ENCODE measurements at regions not wholly inside any gene's neighbourhood (a gene's known extent, or its start where the extent isn't known, plus 50 kb on each side); places are given as distances from the start of the nearest gene placed in this dataset.
A peak's percentile ranks its signal among the peaks of the same experiment; 100 is the strongest.

DNA sequence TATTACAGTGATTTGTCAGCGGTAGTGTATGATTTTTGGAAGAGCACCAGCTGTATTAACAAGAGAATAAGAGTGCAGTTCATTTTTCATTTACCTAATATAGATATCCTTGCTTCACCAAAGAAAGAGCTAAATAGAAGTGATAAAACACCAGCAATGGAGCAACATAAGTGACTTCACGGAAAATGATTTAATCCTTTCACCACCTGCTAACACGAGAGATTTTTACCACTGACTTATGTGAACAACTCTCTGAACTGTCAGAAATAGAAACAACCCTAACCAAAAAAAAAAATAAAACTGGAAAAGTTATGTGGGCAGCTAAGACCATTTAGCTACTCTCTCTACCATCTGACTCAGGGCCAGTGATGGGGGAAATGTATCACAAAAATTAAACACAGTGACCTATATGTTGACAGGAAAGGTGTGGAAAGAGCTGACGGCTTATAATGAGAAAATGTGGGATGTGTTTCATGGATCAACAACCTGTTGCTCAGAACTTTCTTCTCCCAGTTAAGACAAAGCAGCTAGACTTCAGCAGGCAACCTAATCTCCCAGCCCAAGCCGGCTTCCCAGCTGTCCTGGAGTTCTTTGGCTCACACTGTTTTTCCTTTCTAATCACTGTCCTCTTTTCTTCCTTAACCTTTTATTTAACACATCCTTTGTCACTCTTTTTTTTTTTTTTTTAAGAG, 272.7 kb downstream of the SS18 start:
- Histone ChIP-seq H3K4me3 (no peak overlapping the region), H3K27ac (no peak overlapping the region)

DNA sequence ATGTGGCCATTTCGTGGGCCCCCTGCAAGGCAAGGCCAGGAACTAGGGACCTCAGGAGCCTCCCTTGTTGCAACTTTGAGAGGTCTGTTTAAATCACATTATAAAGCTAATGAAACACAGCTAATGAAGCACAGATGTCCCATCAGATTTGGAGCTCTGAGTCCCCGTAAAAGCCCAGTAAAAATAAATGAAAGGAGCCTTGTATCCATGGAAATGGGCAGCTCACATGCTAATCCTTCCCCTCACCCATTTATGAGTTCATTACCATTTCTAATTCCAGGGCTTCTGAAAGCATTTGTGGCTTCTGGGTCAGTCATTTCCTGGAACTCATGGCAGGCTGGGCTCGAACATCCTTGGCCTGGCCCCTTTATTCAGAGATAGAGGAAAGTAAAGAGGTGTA, 274.8 kb downstream of the SS18 start:
- Histone ChIP-seq H3K4me3 (no peak overlapping the region), H3K27ac (no peak overlapping the region)

DNA sequence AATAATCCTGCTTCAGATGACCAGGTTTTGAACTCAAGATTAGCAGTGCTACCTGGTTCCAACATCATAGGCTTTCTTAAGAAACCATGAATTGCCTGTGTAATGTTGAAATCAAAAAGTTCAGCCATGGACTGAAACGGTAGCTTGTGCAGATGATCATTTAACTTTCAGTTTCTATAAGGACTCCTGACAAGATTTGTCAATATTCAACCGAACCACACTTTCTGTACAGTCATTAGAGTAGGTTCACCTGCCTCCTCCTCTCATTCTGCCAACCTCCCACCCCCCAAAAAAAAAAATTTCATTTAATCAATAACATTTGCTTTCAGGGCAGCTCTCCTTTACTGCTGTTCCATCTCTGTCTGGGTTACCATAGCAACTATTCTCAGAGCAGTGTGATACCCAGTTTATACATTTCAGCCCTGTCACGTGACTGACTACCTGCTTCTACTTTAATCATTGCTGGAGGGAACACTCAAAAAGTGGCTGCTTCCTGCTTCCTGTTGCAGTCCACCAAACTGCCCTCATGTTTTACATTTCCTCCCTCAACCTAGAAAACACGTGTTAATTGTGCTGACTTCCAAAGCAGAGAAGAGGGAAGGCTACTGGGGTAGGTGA, 275.5 kb downstream of the SS18 start:
- Histone ChIP-seq H3K4me3 (no peak overlapping the region), H3K27ac (no peak overlapping the region)

- H3K27ac ChIP-seq = no peak overlapping the region
- H3K4me3 ChIP-seq = no peak overlapping the region
Measured at GRCh38 chr18:25813110-25813509, 277.3 kb downstream of the SS18 start.

DNA sequence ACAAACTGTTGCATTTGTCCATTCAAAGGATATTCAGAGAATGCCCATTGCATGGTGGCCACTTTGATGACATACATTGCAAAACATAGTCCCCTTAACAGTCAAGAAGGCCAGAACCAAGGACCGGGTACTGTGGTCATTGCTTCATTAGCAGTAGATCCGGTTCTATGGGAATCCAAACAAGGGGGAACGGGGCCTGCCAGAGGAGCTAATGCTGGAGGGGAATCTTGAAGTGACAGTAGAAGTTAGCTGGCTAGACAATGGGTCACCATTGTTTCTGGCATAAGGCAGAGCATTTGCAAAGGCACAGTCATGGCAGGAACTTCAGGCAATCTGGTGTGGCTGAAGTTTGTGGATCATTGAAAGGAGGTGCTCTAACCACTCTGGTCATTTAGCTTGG, 279.7 kb downstream of the SS18 start:
- Histone ChIP-seq H3K27ac (no peak overlapping the region), H3K4me3 (no peak overlapping the region)

DNA sequence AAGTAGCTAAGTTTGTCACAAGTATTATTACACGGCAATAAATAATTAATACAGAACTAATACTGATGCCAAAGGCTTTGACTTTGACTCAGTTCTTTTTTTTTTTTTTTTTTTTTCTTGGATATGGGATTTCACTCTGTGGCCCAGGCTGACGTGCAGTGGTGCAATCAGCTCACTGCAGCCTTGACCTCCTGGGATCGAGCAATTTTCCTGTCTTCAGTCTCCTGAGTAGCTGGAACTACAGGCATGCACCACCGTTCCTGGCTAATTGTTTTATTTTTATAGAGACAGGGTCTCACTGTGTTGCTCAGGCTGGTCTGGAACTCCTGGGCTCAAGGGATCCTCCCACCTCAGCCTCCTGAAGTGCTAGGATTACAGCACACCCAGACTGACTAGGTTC, 284.5 kb downstream of the SS18 start:
- Histone ChIP-seq H3K27ac (peak overlapping the region in 2 of 21 experiments; percentile 18 to 34), H3K4me3 (no peak overlapping the region)

DNA sequence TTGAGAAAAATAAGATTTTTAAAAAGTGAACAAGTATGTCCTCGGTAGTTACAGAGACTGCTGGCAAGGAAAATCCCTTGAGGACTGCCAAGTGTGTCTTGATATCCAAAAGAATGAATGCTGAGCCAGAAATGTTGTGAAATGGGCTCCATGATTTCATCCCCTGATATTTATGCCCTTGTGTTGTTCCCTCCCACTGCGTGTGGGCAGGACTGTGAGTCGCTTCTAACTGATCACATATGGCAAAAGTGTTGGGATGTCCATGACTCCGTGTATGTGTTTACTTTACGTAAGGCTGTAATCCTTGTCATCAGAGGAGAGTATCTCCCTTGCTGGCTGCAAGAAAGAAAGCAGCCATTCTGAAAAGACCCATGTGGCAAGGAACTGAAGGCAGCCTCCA, 285.1 kb downstream of the SS18 start:
- Histone ChIP-seq H3K4me3 (no peak overlapping the region), H3K27ac (peak overlapping the region in 2 of 21 experiments; percentile 18 to 34)

DNA sequence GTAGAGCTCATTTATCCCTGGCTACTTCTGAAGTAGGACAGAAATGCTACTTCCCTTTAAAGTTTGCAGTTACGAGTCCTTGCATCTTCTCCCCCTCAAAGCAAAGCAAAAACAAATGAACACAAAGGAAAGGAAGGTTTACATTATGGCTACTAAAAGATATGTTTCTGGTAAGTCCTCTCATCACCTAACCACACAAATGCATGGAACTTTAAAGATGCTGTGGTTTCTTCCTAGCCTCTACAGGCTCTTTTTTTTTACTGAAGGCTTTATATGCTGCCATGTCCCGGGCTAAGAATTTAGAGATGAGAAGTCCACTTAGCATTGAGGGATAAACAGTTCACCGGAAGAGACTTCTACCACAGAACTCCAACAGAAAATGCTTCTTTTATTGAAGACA, 291.2 kb downstream of the SS18 start:
- Histone ChIP-seq H3K27ac (no peak overlapping the region), H3K4me3 (no peak overlapping the region)

- Histone ChIP-seq H3K4me3 (no peak overlapping the region), H3K27ac (no peak overlapping the region)
Measured at GRCh38 chr18:25798046-25798445, 292.4 kb downstream of the SS18 start.

DNA sequence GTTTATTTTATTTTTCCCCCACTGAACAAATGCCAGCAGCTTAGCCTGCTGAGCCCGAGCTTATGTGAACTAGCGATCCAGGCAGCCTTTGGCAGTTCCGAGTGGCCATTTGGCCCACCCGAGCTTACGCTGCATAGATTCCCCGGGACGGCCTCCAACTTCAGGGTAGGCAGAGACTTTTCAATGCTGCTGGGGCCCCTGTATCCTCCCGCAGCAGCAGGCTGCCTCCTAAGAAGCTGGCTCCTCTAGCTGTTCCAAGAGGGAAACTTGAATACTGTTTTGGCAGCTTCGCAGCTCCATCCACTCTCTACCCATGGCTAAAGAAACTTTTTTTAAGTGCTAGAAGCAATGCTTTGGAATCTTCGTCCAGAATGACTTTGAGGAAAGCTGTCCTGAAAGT, 295.2 kb downstream of the SS18 start:
- H3K27ac ChIP-seq = no peak overlapping the region

DNA sequence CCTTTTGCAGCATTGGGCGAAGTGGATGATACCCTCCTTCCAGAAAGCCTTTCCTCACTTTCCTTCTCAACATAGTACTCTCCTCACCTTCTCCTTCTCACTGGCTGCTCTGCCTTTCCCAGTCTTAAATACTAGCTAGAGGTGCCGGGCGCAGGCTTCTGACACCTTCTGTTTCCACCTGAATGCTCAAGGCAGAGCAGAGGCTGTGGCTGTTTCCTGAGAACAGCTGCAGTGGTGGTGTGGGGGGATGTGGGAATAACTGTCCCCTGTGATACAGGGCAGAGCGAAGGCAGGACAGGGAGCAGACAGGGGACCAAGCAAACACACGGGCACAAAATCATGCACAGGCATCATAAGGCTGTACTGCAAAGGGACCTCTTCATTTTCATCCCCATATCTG, 303.1 kb downstream of the SS18 start:
- H3K4me3 ChIP-seq = no peak overlapping the region
- H3K27ac ChIP-seq = peak overlapping the region in 3 of 21 experiments; percentile 11 to 71 (median 51)

More for the DNA sequence above, 295.2 kb downstream of the SS18 start:
- H3K4me3 ChIP-seq = no peak overlapping the region

DNA sequence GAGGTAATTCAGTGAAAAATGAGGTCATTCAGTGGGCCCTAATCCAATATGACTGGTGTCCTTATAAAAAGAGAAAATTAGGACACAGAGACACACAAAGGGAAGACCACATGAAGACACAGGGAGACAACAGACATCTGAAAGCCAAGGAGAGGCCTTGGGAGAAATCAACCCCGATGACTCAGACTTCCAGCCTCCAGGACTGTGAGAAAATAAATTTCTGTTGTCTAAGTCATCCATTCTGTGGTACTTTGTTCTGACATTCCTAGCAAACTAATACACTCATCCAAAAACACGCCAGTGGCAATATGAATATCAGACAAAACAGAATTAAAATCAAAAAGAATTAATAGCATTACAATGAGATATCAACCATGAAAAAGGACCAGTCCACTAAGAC, 303.7 kb downstream of the SS18 start:
- Histone ChIP-seq H3K27ac (peak overlapping the region in 2 of 21 experiments; percentile 20 to 71), H3K4me3 (no peak overlapping the region)

GRCh38 chr18:25780105-25780504, 310.3 kb downstream of the SS18 start:
- Histone ChIP-seq H3K27ac (no peak overlapping the region), H3K4me3 (no peak overlapping the region)

- no peak overlapping the region for H3K4me3 ChIP-seq
- H3K27ac ChIP-seq = no peak overlapping the region
Measured at GRCh38 chr18:25771796-25772195, 318.6 kb downstream of the SS18 start.

GRCh38 chr18:25764777-25765176, 325.6 kb downstream of the SS18 start:
- Histone ChIP-seq H3K4me3 (no peak overlapping the region), H3K27ac (no peak overlapping the region)

- Histone ChIP-seq H3K27ac (no peak overlapping the region), H3K4me3 (no peak overlapping the region)
Measured at GRCh38 chr18:25759111-25759510, 331.3 kb downstream of the SS18 start.

DNA sequence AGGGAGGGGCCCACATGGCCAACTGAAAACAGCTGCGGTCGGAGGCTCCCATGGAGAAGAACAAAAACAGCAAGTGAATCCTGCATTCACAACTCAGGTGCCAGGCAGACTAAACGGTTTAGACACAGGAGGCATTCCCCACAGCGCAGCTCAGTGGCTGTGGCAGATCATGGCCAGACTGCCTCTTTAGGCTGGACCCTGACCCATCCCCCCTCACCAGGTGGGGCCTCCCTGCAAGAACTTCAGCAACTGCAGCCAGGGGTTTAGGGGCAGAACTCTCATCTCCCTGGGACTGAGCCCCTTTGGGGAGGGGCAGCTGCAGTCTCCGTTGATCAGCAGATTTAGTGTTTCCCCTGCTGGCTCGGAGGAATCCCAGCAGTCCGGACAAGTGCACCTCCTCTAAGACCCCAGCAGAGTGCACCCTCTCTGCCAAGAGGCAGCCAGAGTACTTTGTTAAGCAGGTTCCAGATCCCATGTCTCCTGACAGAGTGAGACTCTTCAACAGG, 346.7 kb downstream of the SS18 start:
- no peak overlapping the region for H3K27ac ChIP-seq
- H3K4me3 ChIP-seq = no peak overlapping the region

- Histone ChIP-seq H3K27ac (no peak overlapping the region), H3K4me3 (no peak overlapping the region)
Measured at GRCh38 chr18:25739376-25739775, 351.0 kb downstream of the SS18 start.

GRCh38 chr18:25737710-25738311, 352.6 kb downstream of the SS18 start:
- Histone ChIP-seq H3K4me3 (no peak overlapping the region), H3K27ac (no peak overlapping the region)

GRCh38 chr18:25736516-25736915, 353.9 kb downstream of the SS18 start:
- Histone ChIP-seq H3K4me3 (no peak overlapping the region), H3K27ac (no peak overlapping the region)

- H3K4me3 ChIP-seq = no peak overlapping the region
- H3K27ac ChIP-seq = no peak overlapping the region
Measured at GRCh38 chr18:25735459-25735858, 355.0 kb downstream of the SS18 start.

All from skin epidermis (tissue), 12 donors.